Astrocyte of the spinal cord (primary cell): ENCODE measurements at regions not wholly inside any gene's neighbourhood (a gene's known extent, or its start where the extent isn't known, plus 50 kb on each side); places are given as distances from the start of the nearest gene placed in this dataset.

ENCODE experiments used
- DNase-seq: peaks from one replicate; pipeline ENCODE4 v3.0.0; 2011; ENCODE audit warnings: low read depth, low spot score
- H3K4me3 ChIP-seq: 2 replicates; pipeline ENCODE4 v1.5.1; 2011; ENCODE audit warnings: low read depth, mild to moderate bottlenecking, low read length, moderate library complexity
- CTCF ChIP-seq: IDR thresholded peaks from 2 replicates; pipeline ENCODE4 v1.5.1; 2012; ENCODE audit warnings: low read depth, mild to moderate bottlenecking, low read length, inconsistent platforms
- in situ Hi-C: cut with HindIII; loops from 2 replicates; pipeline ENCODE4 v1.10.0; 2017; ENCODE audit warnings: low sequenced_read_pairs

- in situ Hi-C loops: no loop called here
- no peak for TF ChIP-seq CTCF
- DNase-seq: peak; percentile 20
- no peak overlapping the region for H3K4me3 ChIP-seq
Observed at GRCh38 chr1:96978444-96978843, 256.9 kb downstream of the PTBP2 start.

- no peak for TF ChIP-seq CTCF
- H3K4me3 ChIP-seq: no peak overlapping the region
- DNase-seq: no peak
- in situ Hi-C loops: no loop called here
Observed at GRCh38 chr1:96978901-96979300, 257.3 kb downstream of the PTBP2 start.

- no peak overlapping the region for H3K4me3 ChIP-seq
- in situ Hi-C loops: no loop called here
- no peak for TF ChIP-seq CTCF
- peak; percentile 45 for DNase-seq
Observed at GRCh38 chr1:96979304-96980268, 258.0 kb downstream of the PTBP2 start.

GRCh38 chr1:96980448-96980847 lies 258.9 kb downstream of the PTBP2 start:
- DNase-seq: no peak
- in situ Hi-C loops: no loop called here
- H3K4me3 ChIP-seq: no peak overlapping the region
- TF ChIP-seq CTCF: no peak

GRCh38 chr1:96981181-96981580 lies 259.6 kb downstream of the PTBP2 start:
- no peak for DNase-seq
- no peak overlapping the region for H3K4me3 ChIP-seq
- TF ChIP-seq CTCF: no peak
- in situ Hi-C loops: no loop called here

GRCh38 chr1:96982118-96982517 lies 260.5 kb downstream of the PTBP2 start:
- in situ Hi-C loops: no loop called here
- no peak for TF ChIP-seq CTCF
- no peak for DNase-seq

More at GRCh38 chr1:96982118-96982517, 260.5 kb downstream of the PTBP2 start:
- H3K4me3 ChIP-seq: no peak overlapping the region
